IMR-90 (cell line): ENCODE measurements at regions not wholly inside any gene's neighbourhood (a gene's known extent, or its start where the extent isn't known, plus 50 kb on each side); places are given as distances from the start of the nearest gene placed in this dataset.

Source experiments
- CTCF ChIP-seq: conservative IDR thresholded peaks from 2 replicates; pipeline ENCODE4 v1.5.1; 2012; ENCODE audit warnings: mild to moderate bottlenecking, low read depth, low read length, improper control_type of control experiment
- ELK1 ChIP-seq: fragments of 150-350 bp; IDR thresholded peaks from 2 replicates; pipeline ENCODE4 v1.6.1; 2016; ENCODE audit warnings: low read depth, mild to moderate bottlenecking, low read length, moderate library complexity, borderline replicate concordance
- POLR2A ChIP-seq: IDR thresholded peaks from 2 replicates; pipeline ENCODE4 v1.6.1; 2012; ENCODE audit warnings: mild to moderate bottlenecking, low read depth, low read length
- RAD21 ChIP-seq: IDR thresholded peaks from 2 replicates; pipeline ENCODE4 v1.6.1; 2012; ENCODE audit warnings: low read length, improper control_type of control experiment

GRCh38 chr3:177591379-177591778 lies 394.1 kb upstream of the TBL1XR1 start:
- TF ChIP-seq CTCF (no peak), RAD21 (no peak), ELK1 (no peak), POLR2A (no peak)
